Activated B cell treated with CpG ODN at 0.5 μM for 24 hours (primary cell): ENCODE measurements at regions not wholly inside any gene's neighbourhood (a gene's known extent, or its start where the extent isn't known, plus 50 kb on each side); places are given as distances from the start of the nearest gene placed in this dataset.

Experiments used
- ATAC-seq: fragments of 200-7000 bp; cut with Tn5 transposase; one replicate; pipeline ENCODE4 v1.10.0; 2021; ENCODE audit warnings: low read depth, mild to moderate bottlenecking, moderate library complexity
- CTCF ChIA-PET: fragments of 350-600 bp; sonication (Branson Sonifier 250); formaldehyde crosslinking; loops from one replicate; lab custom pipeline; 2021; ENCODE audit warnings: antibody characterized with exemption; lab: Charles Lee
- POLR2A ChIA-PET: fragments of 350-600 bp; sonication (Branson Sonifier 250); formaldehyde crosslinking; loops from one replicate; lab custom pipeline; 2021; ENCODE audit warnings: antibody characterized with exemption; lab: Charles Lee
- DNase-seq: peaks from one replicate; pipeline ENCODE4 v3.0.0; 2022
- H3K27ac Mint-ChIP-seq: one replicate; pipeline ENCODE4 v1.8.0; 2020; ENCODE audit warnings: mixed read lengths
- H3K27me3 Mint-ChIP-seq: one replicate; pipeline ENCODE4 v1.8.0; 2021; ENCODE audit warnings: mixed read lengths
- H3K36me3 Mint-ChIP-seq: one replicate; pipeline ENCODE4 v1.8.0; 2021; ENCODE audit warnings: low read depth, mixed read lengths
- H3K4me1 Mint-ChIP-seq: one replicate; pipeline ENCODE4 v1.8.0; 2021; ENCODE audit warnings: mixed read lengths
- H3K4me3 Mint-ChIP-seq: one replicate; pipeline ENCODE4 v1.8.0; 2020; ENCODE audit warnings: mild to moderate bottlenecking, mixed read lengths
- H3K9me3 Mint-ChIP-seq: one replicate; pipeline ENCODE4 v1.8.0; 2020; ENCODE audit warnings: mixed read lengths
- intact Hi-C: fragments of 100-400 bp; cut with micrococcal nuclease; formaldehyde crosslinking; loops from one replicate; pipeline ENCODE4 v1.15.1; 2024
- TF ChIP-seq, protein P1 (sequence below): fragments of 200-600 bp; IDR thresholded peaks from one replicate; pipeline ENCODE4 v1.8.0; 2022; ENCODE audit warnings: antibody characterized with exemption, mild to moderate bottlenecking

DNA sequence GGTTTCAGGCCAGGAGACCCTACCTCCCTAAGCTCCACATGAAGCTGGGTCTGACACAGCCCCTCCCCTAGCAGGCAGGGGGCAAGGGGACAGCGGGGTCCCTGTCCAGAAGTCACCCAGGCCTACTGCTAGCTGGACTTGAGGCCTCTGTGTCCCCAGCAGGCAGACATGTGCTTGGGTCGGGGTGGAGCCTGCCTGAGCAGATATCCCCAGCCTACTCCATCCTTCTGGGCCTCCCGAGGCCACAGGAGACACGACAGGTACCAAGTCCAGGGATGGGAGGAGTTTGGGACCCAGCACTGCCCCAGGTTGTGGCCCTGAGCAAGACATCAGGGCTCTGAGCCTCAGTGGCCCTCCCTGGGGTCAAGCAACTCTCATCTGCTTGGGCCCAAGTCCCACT, 105.2 kb upstream of the EIF5 start:
- Mint-ChIP-seq H3K36me3 (no peaks in the 10 kb centered on the region), H3K4me1 (no peaks in the 10 kb centered on the region), H3K9me3 (no peaks in the 10 kb centered on the region), H3K4me3 (no peak overlapping the region), H3K27me3 (peaks cover 38% of the 10 kb centered on the region), H3K27ac (no peak overlapping the region)
- ChIA-PET CTCF (no interaction called here), POLR2A (no interaction called here)
- intact Hi-C loops: no loop called here
- ATAC-seq: no peak
- DNase-seq: no peak
- TF ChIP-seq, protein P1, sequence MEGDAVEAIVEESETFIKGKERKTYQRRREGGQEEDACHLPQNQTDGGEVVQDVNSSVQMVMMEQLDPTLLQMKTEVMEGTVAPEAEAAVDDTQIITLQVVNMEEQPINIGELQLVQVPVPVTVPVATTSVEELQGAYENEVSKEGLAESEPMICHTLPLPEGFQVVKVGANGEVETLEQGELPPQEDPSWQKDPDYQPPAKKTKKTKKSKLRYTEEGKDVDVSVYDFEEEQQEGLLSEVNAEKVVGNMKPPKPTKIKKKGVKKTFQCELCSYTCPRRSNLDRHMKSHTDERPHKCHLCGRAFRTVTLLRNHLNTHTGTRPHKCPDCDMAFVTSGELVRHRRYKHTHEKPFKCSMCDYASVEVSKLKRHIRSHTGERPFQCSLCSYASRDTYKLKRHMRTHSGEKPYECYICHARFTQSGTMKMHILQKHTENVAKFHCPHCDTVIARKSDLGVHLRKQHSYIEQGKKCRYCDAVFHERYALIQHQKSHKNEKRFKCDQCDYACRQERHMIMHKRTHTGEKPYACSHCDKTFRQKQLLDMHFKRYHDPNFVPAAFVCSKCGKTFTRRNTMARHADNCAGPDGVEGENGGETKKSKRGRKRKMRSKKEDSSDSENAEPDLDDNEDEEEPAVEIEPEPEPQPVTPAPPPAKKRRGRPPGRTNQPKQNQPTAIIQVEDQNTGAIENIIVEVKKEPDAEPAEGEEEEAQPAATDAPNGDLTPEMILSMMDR: no peak

DNA sequence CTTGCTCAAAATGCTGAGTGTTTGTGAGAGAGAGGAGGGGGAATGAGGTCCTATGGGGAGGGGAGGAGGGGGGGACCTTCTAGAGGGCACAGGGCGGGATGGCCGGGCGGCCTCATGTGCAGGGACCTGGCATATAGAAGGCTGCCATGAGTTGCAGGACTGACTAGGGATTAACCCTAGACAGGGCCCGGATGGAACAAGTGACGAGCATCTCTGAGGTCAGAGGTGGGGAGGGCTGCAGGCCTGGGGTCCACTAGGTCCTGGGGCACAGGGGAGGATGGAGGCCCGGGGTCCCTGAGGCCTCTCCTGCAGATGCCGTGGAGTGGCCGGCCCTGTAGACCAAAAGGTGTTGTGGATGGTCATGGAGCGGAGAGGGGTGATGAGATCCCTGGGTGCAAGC, 104.0 kb upstream of the EIF5 start:
- Mint-ChIP-seq H3K36me3 (no peaks in the 10 kb centered on the region), H3K9me3 (no peaks in the 10 kb centered on the region), H3K27me3 (peaks cover 38% of the 10 kb centered on the region), H3K27ac (no peak overlapping the region), H3K4me1 (no peaks in the 10 kb centered on the region), H3K4me3 (no peak overlapping the region)
- ATAC-seq: no peak
- CTCF ChIA-PET: no interaction called here
- TF ChIP-seq, protein P1: no peak
- POLR2A ChIA-PET: no interaction called here
- intact Hi-C loops: no loop called here
- DNase-seq: no peak

- Mint-ChIP-seq H3K36me3 (no peaks in the 10 kb centered on the region), H3K27me3 (peaks cover 43% of the 10 kb centered on the region), H3K4me3 (no peak overlapping the region), H3K27ac (no peak overlapping the region), H3K9me3 (no peaks in the 10 kb centered on the region), H3K4me1 (no peaks in the 10 kb centered on the region)
- no peak for ATAC-seq
- TF ChIP-seq, protein P1: no peak
- CTCF ChIA-PET: no interaction called here
- POLR2A ChIA-PET: no interaction called here
- no peak for DNase-seq
- intact Hi-C loops: no loop called here
Measured at GRCh38 chr14:103230658-103231334, 103.2 kb upstream of the EIF5 start.

DNA sequence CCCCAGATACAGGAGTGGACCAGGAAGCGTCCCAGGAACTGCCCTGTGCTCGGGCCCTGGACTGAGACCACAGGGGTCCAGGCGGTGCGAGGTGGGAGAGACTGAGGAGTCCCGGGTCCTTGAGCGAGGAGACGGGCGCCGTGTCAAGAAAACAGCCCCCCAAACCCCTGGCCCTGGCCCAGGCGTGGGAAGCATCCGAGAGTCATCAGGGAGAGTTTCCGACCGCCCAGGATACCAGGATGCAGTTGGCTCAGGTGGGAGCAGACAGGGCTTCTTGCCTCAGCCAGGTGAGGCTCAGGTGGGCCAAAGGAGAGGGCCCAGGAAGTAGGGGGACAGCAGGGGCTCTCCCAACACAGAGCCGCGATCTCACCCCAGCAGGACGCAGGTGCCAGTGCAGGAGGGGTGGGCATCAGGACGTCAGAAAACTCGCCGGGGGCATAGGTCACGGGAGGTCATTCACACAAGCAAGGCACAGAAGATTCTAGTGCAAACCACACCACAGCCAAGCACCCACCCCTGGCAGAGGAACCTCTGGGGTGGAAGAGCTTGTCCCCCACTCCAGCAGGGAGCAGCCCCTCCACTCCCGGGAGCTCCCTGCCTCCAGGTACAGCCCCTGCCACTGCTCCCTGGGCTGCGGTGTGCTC, 102.5 kb upstream of the EIF5 start:
- Mint-ChIP-seq H3K36me3 (no peaks in the 10 kb centered on the region), H3K4me3 (no peak overlapping the region), H3K9me3 (no peaks in the 10 kb centered on the region), H3K27me3 (peaks cover 41% of the 10 kb centered on the region), H3K27ac (no peak overlapping the region), H3K4me1 (no peaks in the 10 kb centered on the region)
- intact Hi-C loops: no loop called here
- ChIA-PET CTCF (no interaction called here), POLR2A (no interaction called here)
- no peak for DNase-seq
- no peak for ATAC-seq
- TF ChIP-seq, protein P1: no peak

DNA sequence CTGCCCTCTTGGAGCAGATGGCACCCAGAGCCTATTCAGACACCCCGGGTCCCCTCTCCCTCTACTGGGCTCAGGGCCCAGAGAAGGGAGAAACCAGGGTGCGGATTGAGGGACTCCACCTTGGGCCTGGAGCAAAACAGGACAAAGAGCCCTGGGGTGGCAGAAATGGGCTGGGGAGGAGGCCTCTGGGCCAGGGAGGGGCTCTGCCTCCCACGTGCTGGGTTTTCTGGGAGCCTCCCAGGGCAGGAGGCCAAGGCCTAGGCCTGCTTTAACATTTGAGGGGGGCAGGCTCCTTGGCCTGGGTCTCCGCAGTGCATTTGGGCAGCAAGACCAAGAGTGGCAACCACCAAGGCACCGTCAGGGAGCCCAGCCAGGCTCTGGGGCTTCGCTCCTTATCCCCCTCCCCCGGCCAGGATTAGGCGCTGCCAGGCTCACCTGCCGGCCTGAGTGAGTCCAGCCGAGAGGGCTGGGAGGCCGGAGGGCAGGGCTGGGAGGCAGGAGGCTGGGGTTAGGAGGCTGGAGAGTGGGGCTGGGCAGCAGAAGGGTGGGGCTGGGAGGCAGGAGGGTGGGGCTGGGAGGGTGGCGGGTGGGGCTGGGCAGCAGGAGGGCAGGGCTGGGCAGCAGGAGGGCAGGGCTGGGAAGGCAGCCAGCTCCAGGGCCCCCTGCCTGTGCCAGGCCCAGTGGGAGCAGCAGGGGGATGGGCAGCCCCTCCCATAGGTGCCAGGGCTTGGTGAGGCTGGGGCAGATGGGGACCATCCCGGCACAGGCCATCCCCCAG, 101.8 kb upstream of the EIF5 start:
- Mint-ChIP-seq H3K4me1 (no peaks in the 10 kb centered on the region), H3K27ac (no peak overlapping the region), H3K36me3 (no peaks in the 10 kb centered on the region), H3K9me3 (peaks cover 2% of the 10 kb centered on the region), H3K27me3 (peaks cover 40% of the 10 kb centered on the region), H3K4me3 (no peak overlapping the region)
- POLR2A ChIA-PET: no interaction called here
- CTCF ChIA-PET: no interaction called here
- TF ChIP-seq, protein P1: no peak
- intact Hi-C loops: no loop called here
- no peak for DNase-seq
- no peak for ATAC-seq
